Inflammatory macrophage (primary cell): ENCODE measurements at regions not wholly inside any gene's neighbourhood (a gene's known extent, or its start where the extent isn't known, plus 50 kb on each side); places are given as distances from the start of the nearest gene placed in this dataset.

Source experiments
- DNase-seq, 2 donors: peaks; one replicate each; pipeline ENCODE4 v3.0.0-alpha.2; 2020 to 2022

GRCh38 chr12:30144777-30145683 is 361.3 kb upstream of the TMTC1 start:
- DNase-seq = no peak

- no peak for DNase-seq
Observed at GRCh38 chr12:30142301-30142700, 358.6 kb upstream of the TMTC1 start.

GRCh38 chr12:30138483-30138882 is 354.7 kb upstream of the TMTC1 start:
- DNase-seq = no peak

GRCh38 chr12:30136696-30137095 is 353.0 kb upstream of the TMTC1 start:
- no peak for DNase-seq

- no peak for DNase-seq
Observed at GRCh38 chr12:30135776-30136175, 352.0 kb upstream of the TMTC1 start.

- no peak for DNase-seq
Observed at GRCh38 chr12:30134229-30134628, 350.5 kb upstream of the TMTC1 start.

- no peak for DNase-seq
Observed at GRCh38 chr12:30126944-30127343, 343.2 kb upstream of the TMTC1 start.

GRCh38 chr12:30120522-30120921 is 336.8 kb upstream of the TMTC1 start:
- no peak for DNase-seq

- DNase-seq = no peak
Observed at GRCh38 chr12:30117483-30117882, 333.7 kb upstream of the TMTC1 start.

- DNase-seq = no peak
Observed at GRCh38 chr12:30111719-30112118, 328.0 kb upstream of the TMTC1 start.

- no peak for DNase-seq
Observed at GRCh38 chr12:30110958-30111586, 327.3 kb upstream of the TMTC1 start.

GRCh38 chr12:30110498-30110897 is 326.8 kb upstream of the TMTC1 start:
- DNase-seq = no peak

GRCh38 chr12:30108666-30109065 is 324.9 kb upstream of the TMTC1 start:
- no peak for DNase-seq

GRCh38 chr12:30106204-30106965 is 322.6 kb upstream of the TMTC1 start:
- no peak for DNase-seq

- DNase-seq = no peak
Observed at GRCh38 chr12:30105505-30105904, 321.8 kb upstream of the TMTC1 start.

- DNase-seq = no peak
Observed at GRCh38 chr12:30104971-30105370, 321.2 kb upstream of the TMTC1 start.

- DNase-seq = no peak
Observed at GRCh38 chr12:30100741-30101140, 317.0 kb upstream of the TMTC1 start.

GRCh38 chr12:30098677-30099076 is 314.9 kb upstream of the TMTC1 start:
- no peak for DNase-seq

GRCh38 chr12:30095511-30095910 is 311.8 kb upstream of the TMTC1 start:
- DNase-seq = no peak

GRCh38 chr12:30092983-30093617 is 309.4 kb upstream of the TMTC1 start:
- no peak for DNase-seq

- DNase-seq = no peak
Observed at GRCh38 chr12:30090258-30090657, 306.5 kb upstream of the TMTC1 start.

GRCh38 chr12:30088259-30088995 is 304.7 kb upstream of the TMTC1 start:
- DNase-seq = no peak
